CD14-positive monocyte (primary cell): ENCODE measurements at regions not wholly inside any gene's neighbourhood (a gene's known extent, or its start where the extent isn't known, plus 50 kb on each side); places are given as distances from the start of the nearest gene placed in this dataset.

Source experiments
- DNase-seq, 3 donors: peaks; one replicate each; pipeline ENCODE4 v3.0.0-alpha.2; 2011 to 2022
- H2AFZ ChIP-seq: 2 replicates; pipeline ENCODE4 v1.6.0; 2012; ENCODE audit warnings: mild to moderate bottlenecking, low read depth, low read length, inconsistent platforms; ENCODE audit not compliant: insufficient read depth, poor library complexity, severe bottlenecking
- H3K27ac ChIP-seq, 2 donors: 1 replicate in 1 of 2; 2 replicates in 1 of 2; pipeline ENCODE4 v1.5.1; 2012 to 2013; ENCODE audit warnings: low read length in 2 of 2, control low read depth in 1 of 2, inconsistent platforms in 1 of 2, low read depth in 1 of 2, mild to moderate bottlenecking in 1 of 2
- H3K27me3 ChIP-seq, 2 donors: one replicate each; pipeline versions ENCODE4 v1.6.0 to v1.6.1; 2011 to 2013; ENCODE audit warnings: low read length in 2 of 2; ENCODE audit not compliant: control insufficient read depth in 2 of 2, insufficient read depth in 2 of 2
- H3K36me3 ChIP-seq, 2 donors: replicated peaks in 1 of 2; 1 replicate in 1 of 2; 2 replicates in 1 of 2; pipeline versions ENCODE4 v1.5.1 to v1.6.1; 2012 to 2013; ENCODE audit warnings: low read length in 2 of 2, control low read depth in 1 of 2, inconsistent platforms in 1 of 2, mild to moderate bottlenecking in 1 of 2; ENCODE audit not compliant: insufficient read depth in 2 of 2, control insufficient read depth in 1 of 2
- H3K4me1 ChIP-seq, 2 donors: 1 replicate in 1 of 2; 2 replicates in 1 of 2; pipeline versions ENCODE4 v1.5.1 to v1.6.1; 2012 to 2013; ENCODE audit warnings: low read length in 2 of 2, control low read depth in 1 of 2, inconsistent platforms in 1 of 2, mild to moderate bottlenecking in 1 of 2, moderate library complexity in 1 of 2; ENCODE audit not compliant: insufficient read depth in 2 of 2, control insufficient read depth in 1 of 2
- H3K4me2 ChIP-seq: replicated peaks from 2 replicates; pipeline ENCODE3; 2012; ENCODE audit warnings: low read length, moderate library complexity, mild to moderate bottlenecking; ENCODE audit not compliant: poor library complexity, severe bottlenecking; ENCODE audit errors: extremely low read depth
- H3K4me3 ChIP-seq, 3 experiments: fragments of 200-600 bp in 1 of 3; sonication (generic) in 1 of 3; replicated peaks in 1 of 3; 1 replicate in 2 of 3; 2 replicates in 1 of 3; pipeline ENCODE4 v1.5.1; 2011 to 2013; ENCODE audit warnings: low read length in 3 of 3, mild to moderate bottlenecking in 3 of 3, control low read depth in 2 of 3, low read depth in 2 of 3, inconsistent platforms in 1 of 3, moderate library complexity in 1 of 3
- H3K79me2 ChIP-seq: 2 replicates; pipeline ENCODE4 v1.6.0; 2012; ENCODE audit warnings: mild to moderate bottlenecking, control low read depth, inconsistent platforms, low read length, moderate library complexity; ENCODE audit not compliant: insufficient read depth
- H3K9ac ChIP-seq: 2 replicates; pipeline ENCODE4 v1.6.0; 2017; ENCODE audit warnings: low read length, mild to moderate bottlenecking; ENCODE audit not compliant: insufficient read depth, poor library complexity, severe bottlenecking
- H3K9me3 ChIP-seq, 2 donors: replicated peaks in 1 of 2; 1 replicate in 1 of 2; 2 replicates in 1 of 2; pipeline versions ENCODE4 v1.5.1 to v1.6.1; 2012 to 2013; ENCODE audit warnings: low read length in 2 of 2, control low read depth in 1 of 2; ENCODE audit not compliant: control insufficient read depth in 1 of 2, insufficient read depth in 1 of 2
- H4K20me1 ChIP-seq: 2 replicates; pipeline ENCODE4 v1.6.0; 2012; ENCODE audit warnings: mild to moderate bottlenecking, low read length, control low read depth, moderate library complexity; ENCODE audit not compliant: insufficient read depth
- H3K27ac Mint-ChIP-seq, 7 donors: one replicate each; pipeline ENCODE4 v1.8.0; 2020; ENCODE audit warnings: mild to moderate bottlenecking in 7 of 7, mixed read lengths in 7 of 7, moderate library complexity in 6 of 7, inconsistent platforms in 2 of 7
- H3K27me3 Mint-ChIP-seq, 3 donors: one replicate each; pipeline ENCODE4 v1.8.0; 2021 to 2022; ENCODE audit warnings: low read depth in 3 of 3, mild to moderate bottlenecking in 3 of 3, mixed read lengths in 3 of 3, moderate library complexity in 3 of 3, inconsistent platforms in 1 of 3
- H3K36me3 Mint-ChIP-seq, 2 donors: one replicate each; pipeline ENCODE4 v1.8.0; 2020; ENCODE audit warnings: mixed read lengths in 2 of 2, inconsistent platforms in 1 of 2, mild to moderate bottlenecking in 1 of 2
- H3K4me1 Mint-ChIP-seq: one replicate; pipeline ENCODE4 v1.8.0; 2020; ENCODE audit warnings: mild to moderate bottlenecking, mixed read lengths
- H3K4me3 Mint-ChIP-seq, 2 donors: one replicate each; pipeline ENCODE4 v1.8.0; 2020; ENCODE audit warnings: mild to moderate bottlenecking in 2 of 2, mixed read lengths in 2 of 2, moderate library complexity in 1 of 2
- H3K9me3 Mint-ChIP-seq, 7 donors: one replicate each; pipeline ENCODE4 v1.8.0; 2020 to 2022; ENCODE audit warnings: mixed read lengths in 7 of 7, mild to moderate bottlenecking in 6 of 7, moderate library complexity in 6 of 7, inconsistent platforms in 2 of 7
- CTCF ChIP-seq: fragments of 200-600 bp; IDR thresholded peaks from one replicate; pipeline ENCODE4 v1.8.0; 2022; ENCODE audit warnings: antibody characterized with exemption, mild to moderate bottlenecking
- WGBS: methylation state at CpG from one replicate; pipeline ENCODE4 v1.1.5; 2013; ENCODE audit warnings: missing lambda C conversion rate; ENCODE audit not compliant: insufficient coverage; 5-methylcytosine and 5-hydroxymethylcytosine counted together
- intact Hi-C, 2 donors: fragments of 100-400 bp; cut with micrococcal nuclease; formaldehyde crosslinking; loops; one replicate each; pipeline versions ENCODE4 v1.15.0 to v1.15.1; 2023

GRCh38 chr3:117814975-117815374 is 1105.4 kb downstream of the TUSC7 start:
- Histone ChIP-seq H4K20me1 (no peaks in the 10 kb centered on the region), H3K79me2 (no peaks in the 10 kb centered on the region), H3K4me3 (no peak overlapping the region), H3K4me1 (no peaks in the 10 kb centered on the region), H3K27me3 (no peaks in the 10 kb centered on the region), H3K9ac (no peak overlapping the region), H3K36me3 (no peaks in the 10 kb centered on the region), H3K27ac (no peak overlapping the region), H2AFZ (no peak overlapping the region), H3K9me3 (no peaks in the 10 kb centered on the region), H3K4me2 (no peak overlapping the region)
- Mint-ChIP-seq H3K4me1 (no peaks in the 10 kb centered on the region), H3K4me3 (no peak overlapping the region), H3K9me3 (peaks cover 0 to 2% (median 0%) of the 10 kb centered on the region in 7 donors), H3K36me3 (no peaks in the 10 kb centered on the region), H3K27me3 (no peaks in the 10 kb centered on the region), H3K27ac (no peak overlapping the region)
- 100% methylated on average over 1 of the region's 2 CpGs for WGBS
- intact Hi-C loops = no loop called here
- TF ChIP-seq CTCF = no peak
- DNase-seq = no peak

- no peak overlapping the region for H3K27ac ChIP-seq
- no peak overlapping the region for H3K9ac ChIP-seq
- H4K20me1 ChIP-seq = no peaks in the 10 kb centered on the region
- no peaks in the 10 kb centered on the region for H3K27me3 Mint-ChIP-seq
- H3K4me2 ChIP-seq = no peak overlapping the region
- no peaks in the 10 kb centered on the region for H3K36me3 Mint-ChIP-seq
- no peak for DNase-seq
- H3K27me3 ChIP-seq = no peaks in the 10 kb centered on the region
- H3K9me3 ChIP-seq = no peaks in the 10 kb centered on the region
- TF ChIP-seq CTCF = no peak
- no CpG with 5 or more reads among the region's 2 CpGs for WGBS
- no peaks in the 10 kb centered on the region for H3K79me2 ChIP-seq
- no peak overlapping the region for H2AFZ ChIP-seq
- no peaks in the 10 kb centered on the region for H3K4me1 ChIP-seq
- no peak overlapping the region for H3K4me3 ChIP-seq
- no peaks in the 10 kb centered on the region for H3K4me1 Mint-ChIP-seq
- intact Hi-C loops = no loop called here
- H3K9me3 Mint-ChIP-seq = peaks cover 0 to 2% (median 0%) of the 10 kb centered on the region in 7 donors
- no peak overlapping the region for H3K4me3 Mint-ChIP-seq
- no peaks in the 10 kb centered on the region for H3K36me3 ChIP-seq
- H3K27ac Mint-ChIP-seq = no peak overlapping the region
These were observed 1107.5 kb downstream of the TUSC7 start for GRCh38 chr3:117817103-117817502.
